DMS 273 (cell line): ENCODE measurements at regions not wholly inside any gene's neighbourhood (a gene's known extent, or its start where the extent isn't known, plus 50 kb on each side); places are given as distances from the start of the nearest gene placed in this dataset.

Source experiments
- DNase-seq: peaks from one replicate; lab custom pipeline; 2025; ENCODE audit not compliant: unreplicated experiment; lab: John Stamatoyannopoulos, UW

DNA sequence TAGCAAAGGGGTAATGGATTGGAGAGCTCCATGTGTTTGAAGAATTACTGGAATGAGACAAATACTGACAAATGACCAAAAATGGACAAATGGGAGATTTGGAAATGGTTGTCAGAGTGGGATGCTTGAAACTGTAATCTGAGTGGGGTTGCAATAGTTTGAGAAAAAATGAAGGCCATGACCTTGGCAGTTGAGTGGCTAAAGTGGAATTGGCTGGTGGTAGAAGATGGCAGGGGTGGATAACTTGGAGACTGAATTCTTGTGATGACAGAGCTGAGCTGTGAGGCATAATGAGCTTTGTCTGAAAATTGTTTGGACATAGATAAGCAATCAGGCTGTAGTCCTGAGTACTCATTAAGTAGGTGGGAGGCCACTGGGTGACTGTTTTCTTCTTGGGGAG lies 222.5 kb upstream of the PRICKLE1 start:
- DNase-seq, result no peak

DNA sequence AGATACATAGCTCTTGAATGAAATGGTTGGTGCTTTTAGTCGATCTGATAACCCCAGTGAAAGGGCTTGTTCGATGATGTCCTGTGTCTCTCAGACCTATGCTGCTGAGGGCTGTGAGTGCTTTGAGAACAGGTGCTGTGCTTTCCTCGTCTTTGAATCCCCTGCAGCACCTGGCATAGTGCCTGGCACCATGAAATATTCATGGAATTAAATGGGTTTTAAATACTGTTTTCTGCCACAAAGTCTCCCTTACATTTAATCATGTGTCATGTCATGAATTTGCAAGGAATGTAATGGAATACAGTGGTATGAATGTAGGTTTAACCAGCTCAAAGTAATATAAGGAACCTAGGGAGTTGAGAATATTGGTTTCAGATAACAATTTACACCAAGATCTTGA lies 220.5 kb upstream of the PRICKLE1 start:
- peak; percentile 27 for DNase-seq

DNA sequence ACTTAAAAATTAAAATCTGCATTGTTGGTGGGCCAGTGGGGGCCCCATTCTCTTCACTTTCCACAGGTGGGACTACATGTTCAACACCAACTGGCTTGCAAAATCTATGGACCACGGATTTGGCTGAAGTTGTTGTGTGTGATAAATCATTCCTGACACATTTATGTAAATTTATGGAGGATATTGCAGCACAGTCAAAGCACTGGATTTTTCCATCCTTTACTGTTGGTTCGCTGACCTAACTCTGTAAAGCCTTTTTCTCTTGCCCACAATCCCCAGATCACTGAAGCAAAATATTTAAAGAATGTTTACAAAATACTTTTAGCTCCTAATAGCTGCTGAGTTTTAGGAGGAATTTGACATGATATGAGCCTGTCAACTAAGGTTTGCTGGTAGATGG lies 219.7 kb upstream of the PRICKLE1 start:
- DNase-seq, result no peak

DNA sequence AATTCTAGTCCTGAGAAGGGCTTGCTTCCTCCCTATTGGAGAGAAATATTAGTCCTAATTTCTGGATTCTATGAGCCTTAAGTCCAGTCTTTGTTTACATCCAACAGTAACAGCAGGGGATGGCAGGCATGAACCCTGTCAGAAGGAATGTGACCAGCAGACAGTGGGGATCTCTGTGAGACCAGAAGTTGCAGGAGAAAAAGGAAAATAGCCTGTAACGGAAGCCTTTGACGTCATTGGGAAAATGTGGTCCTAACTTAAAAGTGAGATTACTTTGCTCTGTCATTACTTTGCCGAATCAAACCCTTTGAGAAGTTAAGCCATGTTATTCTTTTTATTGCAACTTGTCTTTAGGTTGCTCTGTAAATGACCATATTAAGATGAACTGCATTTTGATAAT lies 218.2 kb upstream of the PRICKLE1 start:
- DNase-seq, result no peak

DNA sequence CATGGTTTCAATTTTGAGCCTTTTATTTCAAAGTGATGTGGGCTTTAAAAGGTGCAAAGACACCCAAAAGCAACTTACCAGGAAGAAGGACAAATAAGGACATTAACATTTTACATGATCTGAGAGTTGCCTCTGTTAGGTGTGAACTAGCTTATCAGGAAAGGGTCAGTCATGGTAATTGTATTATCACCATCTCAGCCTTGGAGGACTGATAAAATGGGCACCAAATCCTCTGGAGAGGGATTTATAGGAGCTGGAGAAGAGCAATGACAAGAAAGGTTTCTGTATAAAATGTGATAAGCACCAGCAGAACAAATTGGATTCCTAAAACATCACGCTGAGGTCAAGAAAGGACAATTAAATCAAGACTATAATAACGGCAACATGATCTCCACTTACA lies 217.7 kb upstream of the PRICKLE1 start:
- no peak for DNase-seq

DNA sequence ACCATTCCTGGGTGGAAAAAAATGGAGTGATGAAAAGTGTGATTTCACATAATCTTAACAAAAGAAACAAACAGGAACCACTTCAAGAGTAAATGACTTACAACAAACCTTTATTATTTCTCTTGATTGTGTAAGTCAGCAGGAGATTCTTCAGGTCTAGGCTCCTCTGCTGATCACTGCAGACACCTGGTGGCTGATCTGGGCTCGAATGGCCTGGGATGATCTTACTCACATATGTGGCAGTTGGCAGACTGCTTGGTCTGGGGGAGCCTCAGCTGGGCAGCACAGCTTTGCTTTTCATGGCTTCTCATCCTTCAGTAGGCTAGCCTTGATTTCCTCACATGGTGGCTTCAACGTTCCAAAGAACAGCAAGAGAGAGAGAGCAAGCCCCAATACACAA lies 215.4 kb upstream of the PRICKLE1 start:
- DNase-seq, result peak; percentile 3

GRCh38 chr12:42802785-42803189 lies 213.2 kb upstream of the PRICKLE1 start:
- DNase-seq, result no peak

- DNase-seq, result no peak
These were observed 211.7 kb upstream of the PRICKLE1 start for GRCh38 chr12:42801271-42801670.

GRCh38 chr12:42799966-42800365 lies 210.4 kb upstream of the PRICKLE1 start:
- no peak for DNase-seq

GRCh38 chr12:42798811-42799438 lies 209.4 kb upstream of the PRICKLE1 start:
- DNase-seq, result no peak

DNA sequence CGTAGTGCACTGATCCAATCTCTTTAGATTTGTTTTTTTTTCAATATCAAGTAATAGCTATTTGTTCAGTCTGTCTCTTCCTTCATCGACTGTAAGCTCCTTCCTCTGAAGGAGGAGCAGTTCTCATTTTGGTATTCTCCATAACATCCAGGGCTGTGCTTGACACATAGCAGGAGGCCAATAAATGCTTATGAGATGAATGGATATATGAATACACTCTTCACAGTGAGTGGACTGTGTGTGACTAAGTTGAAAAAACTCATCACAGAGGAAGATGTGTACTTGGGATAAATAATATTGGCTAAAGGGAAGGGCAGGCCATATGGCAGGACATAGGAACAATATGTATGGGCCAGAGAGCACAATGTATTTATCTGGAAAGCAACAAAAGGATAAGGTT lies 205.3 kb upstream of the PRICKLE1 start:
- no peak for DNase-seq

DNA sequence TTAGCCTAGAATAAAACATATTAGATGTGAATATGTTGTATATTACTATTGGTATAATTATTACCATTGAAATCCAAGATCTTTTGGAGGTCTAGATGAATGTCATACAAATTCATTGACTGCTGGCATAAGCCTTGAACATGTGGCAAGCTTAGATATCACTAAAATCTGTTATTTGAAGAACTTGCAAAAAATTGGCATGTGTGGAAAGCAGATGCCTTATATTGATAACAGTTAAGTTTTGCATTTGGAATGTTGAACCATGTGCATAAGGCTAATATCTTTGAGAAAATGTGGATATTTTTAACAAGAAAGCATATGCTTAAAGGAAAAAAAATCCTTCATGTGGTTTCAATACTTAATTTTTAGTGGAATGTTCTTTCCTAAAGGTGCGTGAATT lies 203.6 kb upstream of the PRICKLE1 start:
- no peak for DNase-seq

DNA sequence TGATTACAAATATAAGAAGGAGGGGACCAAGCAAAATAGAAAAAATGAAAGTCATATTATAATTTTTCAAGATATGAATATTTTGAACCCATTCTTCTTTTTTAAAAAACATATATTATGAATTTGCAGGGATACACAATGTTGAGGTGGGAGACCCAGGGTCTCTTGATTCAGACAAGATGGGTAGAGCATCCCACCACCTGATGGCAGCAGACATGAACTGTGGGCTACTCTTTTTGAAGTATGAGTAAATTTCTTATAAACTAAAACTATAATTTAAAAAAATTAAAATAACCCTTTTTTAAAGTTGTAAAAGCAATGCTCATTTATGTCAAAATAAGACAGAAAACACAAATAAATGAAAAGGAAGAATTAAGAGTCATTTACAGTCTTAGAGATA lies 202.7 kb upstream of the PRICKLE1 start:
- peak; percentile 1 for DNase-seq

DNA sequence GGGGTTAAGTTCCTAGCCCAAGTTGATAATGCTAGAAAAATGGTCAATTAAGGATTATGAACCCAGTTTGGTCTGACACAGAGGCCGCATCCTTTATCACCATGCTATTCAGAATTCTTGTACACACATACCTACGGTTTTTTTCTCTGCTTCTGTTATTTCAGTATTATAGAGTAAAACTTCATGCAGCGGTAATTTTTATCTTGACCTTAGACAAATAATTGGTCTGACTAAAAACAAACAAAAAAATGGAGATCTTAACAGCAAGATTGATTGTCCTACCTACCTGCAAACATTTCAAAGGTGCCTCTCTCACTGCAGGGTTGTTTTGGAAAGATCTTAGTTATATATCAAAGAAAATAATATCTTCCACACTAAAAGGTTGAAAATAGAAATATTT lies 201.9 kb upstream of the PRICKLE1 start:
- DNase-seq, result no peak

GRCh38 chr12:42790761-42791151 lies 201.2 kb upstream of the PRICKLE1 start:
- no peak for DNase-seq

GRCh38 chr12:42789808-42790760 lies 200.5 kb upstream of the PRICKLE1 start:
- DNase-seq, result no peak

DNA sequence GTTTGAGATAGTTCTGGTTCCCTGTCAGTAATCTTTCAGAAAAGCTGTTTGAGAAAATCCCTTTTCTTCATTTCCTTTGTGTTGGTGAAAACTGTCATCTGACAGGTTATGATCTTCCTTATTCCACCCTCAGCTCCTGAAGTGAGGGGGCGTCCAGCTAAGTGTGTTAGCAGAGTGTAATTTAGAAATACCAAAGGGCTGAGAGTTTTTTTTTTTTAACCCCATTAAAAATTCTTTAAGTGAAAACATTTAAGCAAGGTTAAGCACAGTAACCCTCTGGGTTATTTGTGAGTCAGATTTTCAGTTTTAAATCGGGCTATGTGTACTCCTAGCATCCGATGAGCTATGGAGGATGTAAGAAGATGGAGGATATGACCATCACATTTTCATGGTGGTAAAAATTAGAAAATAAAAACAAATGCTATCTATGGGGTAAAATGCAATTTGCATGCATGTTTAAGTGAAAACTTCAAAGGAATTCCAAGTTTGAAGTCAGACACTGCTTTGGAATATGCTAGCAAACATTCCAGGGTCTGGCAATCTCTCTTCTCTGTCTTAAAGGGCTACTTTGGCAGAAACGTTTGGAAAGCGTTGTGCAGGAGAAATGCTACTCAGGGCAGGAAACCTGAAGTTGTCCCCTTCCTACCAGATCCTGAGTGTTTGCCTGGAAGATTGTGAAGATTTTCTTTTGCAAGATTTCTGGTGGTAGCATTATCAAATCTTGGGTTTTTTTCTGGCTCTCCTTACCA lies 197.0 kb upstream of the PRICKLE1 start:
- DNase-seq, result no peak

DNA sequence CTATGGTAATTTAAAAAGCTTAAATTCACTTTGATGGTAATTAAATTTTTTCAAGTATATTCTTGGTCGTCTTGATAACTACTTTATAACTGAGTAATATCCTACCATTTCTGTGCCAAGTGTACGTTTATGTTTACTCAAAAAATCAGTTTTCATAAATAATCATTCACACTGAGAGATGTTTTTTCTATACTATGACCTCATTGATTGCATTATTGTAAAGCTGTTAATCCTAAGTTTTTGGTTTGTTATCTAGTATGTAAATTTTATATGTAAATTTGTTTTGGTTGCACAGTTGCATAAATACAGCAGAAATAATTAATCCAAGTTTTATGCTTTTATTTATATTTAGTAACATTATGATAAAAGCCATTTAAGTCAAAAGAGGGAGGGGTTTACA lies 196.4 kb upstream of the PRICKLE1 start:
- DNase-seq, result no peak

GRCh38 chr12:42780671-42781070 lies 191.1 kb upstream of the PRICKLE1 start:
- peak; percentile 52 for DNase-seq

- DNase-seq, result peak; percentile 47
These were observed 189.8 kb upstream of the PRICKLE1 start for GRCh38 chr12:42779186-42779859.

DNA sequence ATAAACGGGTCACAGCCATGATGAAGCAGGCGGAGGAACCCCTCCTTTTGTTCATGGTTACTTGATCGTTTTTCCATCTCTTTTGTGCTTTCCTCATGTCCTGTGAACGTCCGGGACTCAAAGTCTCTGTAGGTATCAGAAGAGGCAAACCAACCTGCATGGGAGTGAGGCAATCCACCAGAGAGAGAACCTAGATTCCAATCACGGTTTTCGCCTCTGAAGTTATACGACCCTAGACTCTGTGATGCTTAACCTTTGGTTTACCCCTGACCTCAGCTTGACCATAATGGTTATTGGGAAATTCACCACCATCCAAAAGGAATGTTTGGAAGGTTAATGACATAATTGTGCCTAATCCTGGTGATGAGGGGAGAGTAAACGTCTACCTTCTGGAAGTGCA lies 186.8 kb upstream of the PRICKLE1 start:
- no peak for DNase-seq
